PFSK-1 (cell line): ENCODE measurements at regions not wholly inside any gene's neighbourhood (a gene's known extent, or its start where the extent isn't known, plus 50 kb on each side); places are given as distances from the start of the nearest gene placed in this dataset.

ENCODE experiments used
- FOXP2 ChIP-seq: optimal IDR thresholded peaks from 2 replicates; pipeline ENCODE3; 2011; ENCODE audit warnings: borderline replicate concordance, control low read depth, inconsistent platforms; ENCODE audit not compliant: insufficient read depth; ENCODE audit errors: extremely low read length, extremely low read depth
- POLR2AphosphoS5 ChIP-seq: IDR thresholded peaks from 2 replicates; pipeline ENCODE4 v1.6.1; 2012; ENCODE audit warnings: low read depth, mild to moderate bottlenecking, control low read depth, low read length, moderate library complexity
- SIN3A ChIP-seq: IDR thresholded peaks from 2 replicates; pipeline ENCODE4 v1.6.1; 2012; ENCODE audit warnings: mild to moderate bottlenecking, low read length, moderate library complexity, borderline replicate concordance; ENCODE audit not compliant: insufficient read depth
- TAF1 ChIP-seq: IDR thresholded peaks from 2 replicates; pipeline ENCODE4 v1.6.1; 2012; ENCODE audit warnings: low read length, control low read depth, borderline replicate concordance; ENCODE audit not compliant: insufficient read depth
- TF ChIP-seq, protein P1 (sequence below), 2 experiments: IDR thresholded peaks; 2 replicates each; pipeline versions ENCODE4 v1.6.1 to v1.8.0; 2011 to 2012; ENCODE audit warnings: low read depth in 2 of 2, low read length in 2 of 2, control low read depth in 1 of 2, inconsistent platforms in 1 of 2, mild to moderate bottlenecking in 1 of 2, moderate library complexity in 1 of 2; ENCODE audit not compliant: insufficient read depth in 1 of 2

DNA sequence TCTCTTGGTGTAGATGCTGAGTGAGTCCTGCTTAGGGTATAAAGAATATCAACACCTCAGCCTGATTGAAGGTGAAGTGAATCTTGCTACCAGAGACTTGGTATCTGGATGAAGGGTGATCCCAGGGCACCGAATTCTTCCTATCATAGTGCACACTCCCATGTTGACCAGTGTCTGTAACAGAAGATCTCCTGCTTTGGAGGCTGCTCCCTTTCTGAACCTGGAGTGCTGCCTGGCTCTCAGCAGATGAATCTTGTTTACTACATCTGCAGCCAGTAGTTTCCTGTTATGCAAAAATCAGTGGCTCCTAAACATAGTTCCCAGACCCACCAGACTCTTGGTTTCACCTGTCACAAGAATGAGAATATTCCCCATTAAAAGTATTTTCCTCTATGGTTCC, 191.7 kb upstream of the GK2 start:
- TF ChIP-seq SIN3A (no peak), POLR2AphosphoS5 (no peak), FOXP2 (no peak), TAF1 (no peak)
- TF ChIP-seq, protein P1, sequence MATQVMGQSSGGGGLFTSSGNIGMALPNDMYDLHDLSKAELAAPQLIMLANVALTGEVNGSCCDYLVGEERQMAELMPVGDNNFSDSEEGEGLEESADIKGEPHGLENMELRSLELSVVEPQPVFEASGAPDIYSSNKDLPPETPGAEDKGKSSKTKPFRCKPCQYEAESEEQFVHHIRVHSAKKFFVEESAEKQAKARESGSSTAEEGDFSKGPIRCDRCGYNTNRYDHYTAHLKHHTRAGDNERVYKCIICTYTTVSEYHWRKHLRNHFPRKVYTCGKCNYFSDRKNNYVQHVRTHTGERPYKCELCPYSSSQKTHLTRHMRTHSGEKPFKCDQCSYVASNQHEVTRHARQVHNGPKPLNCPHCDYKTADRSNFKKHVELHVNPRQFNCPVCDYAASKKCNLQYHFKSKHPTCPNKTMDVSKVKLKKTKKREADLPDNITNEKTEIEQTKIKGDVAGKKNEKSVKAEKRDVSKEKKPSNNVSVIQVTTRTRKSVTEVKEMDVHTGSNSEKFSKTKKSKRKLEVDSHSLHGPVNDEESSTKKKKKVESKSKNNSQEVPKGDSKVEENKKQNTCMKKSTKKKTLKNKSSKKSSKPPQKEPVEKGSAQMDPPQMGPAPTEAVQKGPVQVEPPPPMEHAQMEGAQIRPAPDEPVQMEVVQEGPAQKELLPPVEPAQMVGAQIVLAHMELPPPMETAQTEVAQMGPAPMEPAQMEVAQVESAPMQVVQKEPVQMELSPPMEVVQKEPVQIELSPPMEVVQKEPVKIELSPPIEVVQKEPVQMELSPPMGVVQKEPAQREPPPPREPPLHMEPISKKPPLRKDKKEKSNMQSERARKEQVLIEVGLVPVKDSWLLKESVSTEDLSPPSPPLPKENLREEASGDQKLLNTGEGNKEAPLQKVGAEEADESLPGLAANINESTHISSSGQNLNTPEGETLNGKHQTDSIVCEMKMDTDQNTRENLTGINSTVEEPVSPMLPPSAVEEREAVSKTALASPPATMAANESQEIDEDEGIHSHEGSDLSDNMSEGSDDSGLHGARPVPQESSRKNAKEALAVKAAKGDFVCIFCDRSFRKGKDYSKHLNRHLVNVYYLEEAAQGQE (IDR thresholded peaks at IDR 0.05; ENCODE audit: insufficient read depth in 1 of 2, low read depth in 2 of 2, low read length in 2 of 2): no peak

DNA sequence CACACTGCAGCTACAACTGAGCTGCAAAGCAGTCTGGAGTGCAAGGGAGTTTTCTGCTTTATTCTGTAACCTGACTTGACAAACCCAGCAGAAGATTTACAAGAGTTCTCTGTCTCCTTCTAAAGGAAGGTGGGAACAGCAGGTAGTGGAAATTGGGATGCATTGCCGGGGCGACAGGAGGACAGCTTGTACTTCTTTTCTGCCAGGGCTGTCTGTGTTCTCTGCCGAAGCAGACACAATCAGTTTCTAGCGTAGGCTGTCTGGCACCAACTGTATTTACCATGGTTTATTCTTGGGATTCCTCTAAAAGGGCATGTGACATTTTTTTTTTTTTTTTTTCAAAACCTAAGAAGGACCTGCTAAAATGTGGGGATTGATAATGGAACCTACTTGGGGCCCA, 190.8 kb upstream of the GK2 start:
- TF ChIP-seq FOXP2 (no peak), SIN3A (no peak), TAF1 (no peak), POLR2AphosphoS5 (no peak)
- TF ChIP-seq, protein P1 (IDR thresholded peaks at IDR 0.05; ENCODE audit: insufficient read depth in 1 of 2, low read depth in 2 of 2, low read length in 2 of 2): no peak

DNA sequence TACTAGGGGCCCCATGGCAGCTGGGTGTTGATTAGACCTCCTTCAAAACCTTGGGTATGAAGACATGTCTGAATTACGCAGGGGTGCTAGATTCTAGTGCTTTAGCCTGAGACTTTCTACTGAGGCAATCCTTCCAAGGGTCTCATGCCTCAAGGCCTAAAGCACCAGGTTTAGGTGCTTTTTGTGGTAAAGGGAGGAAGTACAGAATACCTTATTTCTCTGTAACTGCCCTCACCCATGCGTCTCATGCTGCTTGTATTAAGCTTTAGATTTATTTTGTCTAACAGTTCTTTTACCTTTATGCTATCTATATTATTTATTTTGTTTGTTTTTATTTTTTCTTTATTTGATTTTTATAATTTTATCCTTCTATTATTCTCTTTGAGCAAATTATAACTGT, 190.2 kb upstream of the GK2 start:
- TF ChIP-seq, protein P1 (IDR thresholded peaks at IDR 0.05; ENCODE audit: insufficient read depth in 1 of 2, low read depth in 2 of 2, low read length in 2 of 2): no peak
- TF ChIP-seq POLR2AphosphoS5 (no peak), SIN3A (no peak), FOXP2 (no peak), TAF1 (no peak)

DNA sequence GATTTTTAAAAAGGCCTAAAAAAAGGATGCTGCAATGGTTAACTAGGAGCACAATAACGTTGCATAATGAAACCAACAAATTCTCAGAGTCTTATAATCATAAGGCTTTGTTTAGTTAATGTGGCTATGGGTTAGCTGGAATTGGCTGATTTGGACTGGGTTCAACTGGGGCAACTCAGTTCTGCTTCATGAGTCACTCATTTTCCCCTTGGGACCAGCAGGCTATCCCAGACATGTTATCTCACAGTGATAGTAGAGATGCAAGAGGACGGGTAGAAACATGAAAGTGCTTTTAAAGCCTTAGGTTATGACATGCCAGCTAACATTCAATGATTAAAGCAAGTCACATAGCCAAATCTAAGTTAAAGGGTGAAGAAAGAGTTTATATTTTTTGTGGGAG, 189.2 kb upstream of the GK2 start:
- TF ChIP-seq TAF1 (no peak), FOXP2 (no peak), SIN3A (no peak), POLR2AphosphoS5 (no peak)
- TF ChIP-seq, protein P1 (IDR thresholded peaks at IDR 0.05; ENCODE audit: insufficient read depth in 1 of 2, low read depth in 2 of 2, low read length in 2 of 2): no peak

DNA sequence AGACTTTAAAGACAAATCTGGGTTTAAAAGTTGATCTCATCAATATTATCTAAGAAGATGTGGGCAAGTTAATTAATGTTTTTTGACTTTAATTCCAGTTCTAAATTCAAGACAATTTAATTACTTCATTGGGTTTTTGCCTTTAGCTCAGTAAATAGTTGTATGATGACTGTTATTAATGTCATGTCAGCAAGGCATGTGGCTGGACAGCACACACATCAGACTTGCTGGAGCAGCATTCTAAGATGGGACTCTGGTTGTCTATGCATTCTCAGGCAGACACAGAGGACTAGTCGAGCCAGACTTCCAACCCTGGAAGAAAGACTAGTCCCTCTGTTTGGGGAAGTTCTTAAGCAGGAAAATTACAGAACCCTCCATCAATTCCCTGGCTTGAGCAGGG, 180.7 kb upstream of the GK2 start:
- TF ChIP-seq TAF1 (no peak), FOXP2 (no peak), POLR2AphosphoS5 (no peak), SIN3A (no peak)
- TF ChIP-seq, protein P1 (IDR thresholded peaks at IDR 0.05; ENCODE audit: insufficient read depth in 1 of 2, low read depth in 2 of 2, low read length in 2 of 2): no peak
